HCT116 (cell line): ENCODE measurements at regions not wholly inside any gene's neighbourhood (a gene's known extent, or its start where the extent isn't known, plus 50 kb on each side); places are given as distances from the start of the nearest gene placed in this dataset.

ENCODE experiments used
- ATAC-seq: fragments of 200-7000 bp; cut with Tn5 transposase; 2 replicates; pipeline ENCODE4 v1.9.1; 2020; ENCODE audit warnings: mild to moderate bottlenecking, moderate library complexity
- BruUV-seq: library from RNA; stranded (reverse); fragments of 400-500 nt; replicated peaks from 2 replicates; lab custom pipeline; 2021; lab: Mats Ljungman, UMichigan
- CTCF ChIA-PET: fragments of 300-600 bp; sonication (Branson Sonifier 250); formaldehyde crosslinking; loops from one replicate; lab custom pipeline; 2021; ENCODE audit warnings: antibody characterized with exemption; lab: Charles Lee
- POLR2A ChIA-PET: fragments of 300-600, 350-600 bp; sonication (Branson Sonifier 250); formaldehyde crosslinking; loops from one replicate; lab custom pipeline; 2021; ENCODE audit warnings: antibody characterized with exemption; lab: Charles Lee
- RAD21 ChIA-PET, 2 experiments: fragments of 300-600 bp; sonication (Branson Sonifier 250); formaldehyde crosslinking; loops; one replicate each; lab custom pipeline; 2023; ENCODE audit warnings: low total read pairs in 2 of 2; ENCODE audit not compliant: uncharacterized antibody in 2 of 2, unreplicated experiment in 2 of 2, low non-redundant PET in 1 of 2; lab: Charles Lee
- DNase-seq: peaks from one replicate; pipeline ENCODE4 v3.0.0-alpha.2; 2010; ENCODE audit warnings: low read depth, low spot score
- H2AFZ ChIP-seq: fragments of 200-600 bp; shearing (Covaris generic), sonication (generic); 2 replicates; pipeline ENCODE4 v1.6.1; 2017; ENCODE audit warnings: low read depth, mixed run types, mixed read lengths, antibody characterized with exemption, low read length; ENCODE audit not compliant: poor library complexity, severe bottlenecking
- H3K27ac ChIP-seq: 2 replicates; pipeline ENCODE4 v1.5.1; 2012; ENCODE audit warnings: low read depth, low read length
- H3K27me3 ChIP-seq: fragments of 200-600 bp; sonication (generic); 2 replicates; pipeline ENCODE4 v1.6.1; 2016; ENCODE audit warnings: mixed run types, low read length, mixed read lengths; ENCODE audit not compliant: insufficient read depth
- H3K36me3 ChIP-seq, 2 experiments: fragments of 200-500 bp in 1 of 2; fragments of 200-600 bp in 1 of 2; sonication (Bioruptor generic) in 1 of 2; sonication (generic) in 1 of 2; 2 replicates each; pipeline versions ENCODE4 v1.5.1 to v1.6.1; 2014 to 2016; ENCODE audit warnings: low read length in 2 of 2, inconsistent platforms in 1 of 2, mixed read lengths in 1 of 2, mixed run types in 1 of 2; ENCODE audit not compliant: insufficient read depth in 2 of 2, control insufficient read depth in 1 of 2
- H3K4me1 ChIP-seq, 2 experiments: fragments of 200-600 bp in 1 of 2; sonication (generic) in 1 of 2; 2 replicates each; pipeline versions ENCODE4 v1.5.1 to v1.6.1; 2012 to 2017; ENCODE audit warnings: low read length in 2 of 2, inconsistent platforms in 1 of 2, mild to moderate bottlenecking in 1 of 2, mixed read lengths in 1 of 2, mixed run types in 1 of 2, moderate library complexity in 1 of 2; ENCODE audit not compliant: insufficient read depth in 2 of 2, control insufficient read depth in 1 of 2
- H3K4me2 ChIP-seq: fragments of 200-600 bp; sonication (generic); 2 replicates; pipeline ENCODE4 v1.6.1; 2017; ENCODE audit warnings: mixed run types, low read length, mixed read lengths
- H3K4me3 ChIP-seq, 2 experiments: fragments of 200-600 bp in 1 of 2; sonication (generic) in 1 of 2; replicated peaks in 1 of 2; 2 replicates each; pipeline ENCODE4 v1.5.1; 2011 to 2016; ENCODE audit warnings: low read length in 2 of 2, control low read depth in 1 of 2, low read depth in 1 of 2, mild to moderate bottlenecking in 1 of 2, mixed read lengths in 1 of 2, mixed run types in 1 of 2
- H3K79me2 ChIP-seq: fragments of 200-600 bp; sonication (generic); 2 replicates; pipeline ENCODE4 v1.6.1; 2017; ENCODE audit warnings: mild to moderate bottlenecking, mixed run types, low read length, moderate library complexity, mixed read lengths; ENCODE audit not compliant: insufficient read depth
- H3K9ac ChIP-seq: fragments of 200-600 bp; sonication (generic); 2 replicates; pipeline ENCODE4 v1.6.1; 2016; ENCODE audit warnings: low read length, mixed read lengths
- H3K9me2 ChIP-seq: fragments of 200-600 bp; sonication (generic), shearing (Covaris generic); 2 replicates; pipeline ENCODE4 v1.6.1; 2017; ENCODE audit warnings: mixed run types, mild to moderate bottlenecking, moderate library complexity; ENCODE audit not compliant: insufficient read depth
- H3K9me3 ChIP-seq, 2 experiments: fragments of 200-500 bp in 1 of 2; fragments of 200-600 bp in 1 of 2; sonication (Bioruptor generic) in 1 of 2; sonication (generic) in 1 of 2; 2 replicates each; pipeline ENCODE4 v1.6.1; 2014 to 2017; ENCODE audit warnings: low read length in 2 of 2, mixed read lengths in 2 of 2, inconsistent platforms in 1 of 2, low read depth in 1 of 2, mild to moderate bottlenecking in 1 of 2, mixed run types in 1 of 2, moderate library complexity in 1 of 2; ENCODE audit not compliant: control insufficient read depth in 1 of 2, insufficient read depth in 1 of 2
- H4K20me1 ChIP-seq: fragments of 200-600 bp; sonication (generic), shearing (Covaris generic); 2 replicates; pipeline ENCODE4 v1.6.1; 2017; ENCODE audit warnings: mixed run types, mild to moderate bottlenecking, moderate library complexity; ENCODE audit not compliant: insufficient read depth
- ATF3 ChIP-seq: IDR thresholded peaks from 2 replicates; pipeline ENCODE4 v1.6.1; 2012
- CEBPB ChIP-seq: IDR thresholded peaks from 2 replicates; pipeline ENCODE4 v1.6.1; 2012; ENCODE audit warnings: low read depth
- CTCF ChIP-seq, 3 experiments: fragments of 200-600 bp in 1 of 3; sonication (generic) in 1 of 3; IDR thresholded peaks in 2 of 3; conservative IDR thresholded peaks in 1 of 3; 2 replicates each; pipeline ENCODE4 v1.5.1; 2012 to 2017; ENCODE audit warnings: low read depth in 2 of 3, low read length in 2 of 3, antibody characterized with exemption in 1 of 3, borderline replicate concordance in 1 of 3, control low read depth in 1 of 3, mild to moderate bottlenecking in 1 of 3, mixed read lengths in 1 of 3, mixed run types in 1 of 3, moderate library complexity in 1 of 3; ENCODE audit not compliant: insufficient read depth in 1 of 3
- ELF1 ChIP-seq: IDR thresholded peaks from 2 replicates; pipeline ENCODE4 v1.6.1; 2012; ENCODE audit warnings: low read depth, borderline replicate concordance
- EZH2phosphoT487 ChIP-seq: fragments of 200-600 bp; IDR thresholded peaks from 2 replicates; pipeline ENCODE4 v1.6.1; 2018; ENCODE audit warnings: antibody characterized with exemption, borderline replicate concordance
- FOSL1 ChIP-seq: IDR thresholded peaks from 2 replicates; pipeline ENCODE4 v1.6.1; 2012; ENCODE audit warnings: low read depth
- JUND ChIP-seq: IDR thresholded peaks from 2 replicates; pipeline ENCODE4 v1.6.1; 2012
- MAX ChIP-seq: IDR thresholded peaks from 2 replicates; pipeline ENCODE4 v1.6.1; 2012
- RAD21 ChIP-seq: IDR thresholded peaks from 2 replicates; pipeline ENCODE4 v1.6.1; 2012; ENCODE audit warnings: low read depth, mild to moderate bottlenecking
- REST ChIP-seq: IDR thresholded peaks from 2 replicates; pipeline ENCODE4 v1.6.1; 2012; ENCODE audit warnings: low read depth
- SIN3A ChIP-seq: IDR thresholded peaks from 2 replicates; pipeline ENCODE4 v1.6.1; 2012; ENCODE audit warnings: low read depth
- SP1 ChIP-seq: IDR thresholded peaks from 2 replicates; pipeline ENCODE4 v1.6.1; 2012; ENCODE audit warnings: low read depth
- SRF ChIP-seq: IDR thresholded peaks from 2 replicates; pipeline ENCODE4 v1.6.1; 2012; ENCODE audit warnings: low read depth
- TCF7L2 ChIP-seq: IDR thresholded peaks from 2 replicates; pipeline ENCODE4 v1.7.0; 2011; ENCODE audit warnings: borderline replicate concordance, inconsistent platforms; ENCODE audit not compliant: insufficient read depth, insufficient read length; ENCODE audit errors: extremely low read depth
- YY1 ChIP-seq: IDR thresholded peaks from 2 replicates; pipeline ENCODE4 v1.6.1; 2011; ENCODE audit warnings: low read length, low read depth, moderate library complexity, mild to moderate bottlenecking; ENCODE audit not compliant: insufficient replicate concordance; ENCODE audit errors: extremely low read depth
- ZBTB33 ChIP-seq: IDR thresholded peaks from 2 replicates; pipeline ENCODE4 v1.6.1; 2011; ENCODE audit warnings: mild to moderate bottlenecking, low read length, moderate library complexity; ENCODE audit not compliant: insufficient replicate concordance; ENCODE audit errors: extremely low read depth
- ZNF274 ChIP-seq: fragments of 200-500 bp; sonication (Bioruptor generic); IDR thresholded peaks from 2 replicates; pipeline ENCODE4 v1.6.1; 2014; ENCODE audit warnings: mild to moderate bottlenecking, low read depth, low read length, inconsistent platforms
- intact Hi-C: fragments of 100-400 bp; cut with micrococcal nuclease; formaldehyde crosslinking; loops from 2 replicates; pipeline ENCODE4 v1.10.0; 2022

- TF ChIP-seq EZH2phosphoT487 (no peak), ZBTB33 (no peak), ELF1 (no peak), FOSL1 (no peak), SP1 (no peak), JUND (no peak), REST (no peak), RAD21 (no peak), YY1 (no peak), ATF3 (no peak), SRF (no peak), CEBPB (no peak), MAX (no peak), CTCF (IDR thresholded peaks at IDR 0.05 in 2 of 3, conservative IDR thresholded peaks at IDR 0.05 in 1 of 3; ENCODE audit: borderline replicate concordance in 1 of 3, insufficient read depth in 1 of 3, low read depth in 2 of 3, low read length in 2 of 3) (no peak), ZNF274 (no peak), SIN3A (no peak), TCF7L2 (no peak)
- intact Hi-C loops = no loop called here
- no peaks in the 10 kb centered on the region for H3K27me3 ChIP-seq
- H3K4me1 ChIP-seq = peaks cover 2 to 15% of the 10 kb centered on the region in 2 experiments; a peak in 2 of 4 replicates
- ChIA-PET CTCF (no interaction called here), RAD21 (no interaction called here), POLR2A (no interaction called here)
- no peak overlapping the region for H2AFZ ChIP-seq
- no peak overlapping the region for H3K27ac ChIP-seq
- DNase-seq (no peak), ATAC-seq (no peak)
- BruUV-seq = no TSS peak
- H3K9ac ChIP-seq = no peak overlapping the region
- no peaks in the 10 kb centered on the region for H4K20me1 ChIP-seq
- no peaks in the 10 kb centered on the region for H3K9me3 ChIP-seq
- H3K36me3 ChIP-seq = no peaks in the 10 kb centered on the region
- no peaks in the 10 kb centered on the region for H3K9me2 ChIP-seq
- no peaks in the 10 kb centered on the region for H3K79me2 ChIP-seq
- no peak overlapping the region for H3K4me2 ChIP-seq
- no peak overlapping the region for H3K4me3 ChIP-seq
Measured at GRCh38 chr2:57177176-57177575, 869.4 kb upstream of the VRK2 start.
